Kidney (tissue), 13 donors: ENCODE measurements at regions not wholly inside any gene's neighbourhood (a gene's known extent, or its start where the extent isn't known, plus 50 kb on each side); places are given as distances from the start of the nearest gene placed in this dataset.
A peak's percentile ranks its signal among the peaks of the same experiment; 100 is the strongest.

ENCODE experiments used
- DNase-seq, 5 donors: peaks; one replicate each; pipeline ENCODE4 v3.0.0-alpha.2; 2013 to 2020
- FAIRE-seq: peaks from 2 replicates; lab custom pipeline; 2012; peaks lifted over from hg19 to GRCh38; lab: Jason Lieb, UNC
- H3K27ac ChIP-seq, 2 donors: one replicate each; pipeline ENCODE4 v1.7.0; 2013; ENCODE audit warnings: low read depth in 2 of 2, low read length in 2 of 2, inconsistent platforms in 1 of 2
- H3K27me3 ChIP-seq: one replicate; pipeline ENCODE4 v1.7.1; 2013; ENCODE audit warnings: low read length, inconsistent platforms; ENCODE audit not compliant: control insufficient read depth, insufficient read depth
- H3K36me3 ChIP-seq, 3 donors: one replicate each; pipeline versions ENCODE4 v1.7.0 to v1.7.1; 2013; ENCODE audit warnings: low read length in 3 of 3, control low read depth in 1 of 3, inconsistent platforms in 1 of 3; ENCODE audit not compliant: insufficient read depth in 3 of 3, control insufficient read depth in 2 of 3
- H3K4me1 ChIP-seq, 3 donors: one replicate each; pipeline versions ENCODE4 v1.7.0 to v1.7.1; 2013; ENCODE audit warnings: low read length in 3 of 3, inconsistent platforms in 1 of 3, low read depth in 1 of 3; ENCODE audit not compliant: control insufficient read depth in 2 of 3, insufficient read depth in 2 of 3
- H3K4me3 ChIP-seq, 3 donors: one replicate each; pipeline versions ENCODE4 v1.7.0 to v1.8.1; 2013; ENCODE audit warnings: low read length in 3 of 3, control low read depth in 1 of 3, inconsistent platforms in 1 of 3
- H3K9ac ChIP-seq, 3 donors: one replicate each; pipeline versions ENCODE4 v1.7.0 to v1.7.1; 2013; ENCODE audit warnings: low read length in 3 of 3, control low read depth in 1 of 3, inconsistent platforms in 1 of 3
- H3K9me3 ChIP-seq, 3 donors: one replicate each; pipeline versions ENCODE4 v1.7.0 to v1.7.1; 2013; ENCODE audit warnings: low read length in 3 of 3, control low read depth in 1 of 3, inconsistent platforms in 1 of 3; ENCODE audit not compliant: control insufficient read depth in 2 of 3, insufficient read depth in 1 of 3
- CTCF ChIP-seq: IDR thresholded peaks from 3 replicates; pipeline ENCODE4 v1.5.1; 2012; ENCODE audit warnings: mild to moderate bottlenecking, moderate library complexity, borderline replicate concordance; ENCODE audit not compliant: insufficient read depth; ENCODE audit errors: extremely low read depth
- intact Hi-C: fragments of 100-400 bp; cut with DNase I; formaldehyde crosslinking; loops from one replicate; pipeline ENCODE4 v1.11.1; 2022
- donor health status: control.
- donor health status: control.
- donor health status: control.
- donor health status: control.
- donor health status: control.
- donor health status: DM: yes; HTN: yes; CAD: no.
- donor health status: Normal renal cell carcinoma (clear cell type).

GRCh38 chrX:38965888-38966287 lies 164.6 kb downstream of the MID1IP1 start:
- no peaks in the 10 kb centered on the region for H3K36me3 ChIP-seq
- no peak for TF ChIP-seq CTCF
- H3K9ac ChIP-seq = no peak overlapping the region
- H3K9me3 ChIP-seq = no peaks in the 10 kb centered on the region
- no peaks in the 10 kb centered on the region for H3K4me1 ChIP-seq
- FAIRE-seq (no peak), DNase-seq (peak in 1 of 5 donors; percentile 24)
- H3K27me3 ChIP-seq = peaks cover 2% of the 10 kb centered on the region
- H3K4me3 ChIP-seq = no peak overlapping the region
- H3K27ac ChIP-seq = no peak overlapping the region
- intact Hi-C loops = no loop called here

GRCh38 chrX:38968344-38969216 lies 167.3 kb downstream of the MID1IP1 start:
- Histone ChIP-seq H3K9ac (no peak overlapping the region), H3K27ac (no peak overlapping the region), H3K36me3 (no peaks in the 10 kb centered on the region), H3K27me3 (peaks cover 2% of the 10 kb centered on the region), H3K4me3 (no peak overlapping the region), H3K9me3 (no peaks in the 10 kb centered on the region), H3K4me1 (no peaks in the 10 kb centered on the region)
- FAIRE-seq (no peak), DNase-seq (no peak)
- no peak for TF ChIP-seq CTCF
- intact Hi-C loops = no loop called here

- Histone ChIP-seq H3K27ac (no peak overlapping the region), H3K36me3 (no peaks in the 10 kb centered on the region), H3K9ac (no peak overlapping the region), H3K4me3 (no peak overlapping the region), H3K27me3 (peaks cover 2% of the 10 kb centered on the region), H3K4me1 (no peaks in the 10 kb centered on the region), H3K9me3 (no peaks in the 10 kb centered on the region)
- FAIRE-seq (no peak), DNase-seq (no peak)
- intact Hi-C loops = no loop called here
- TF ChIP-seq CTCF = no peak
Observed at GRCh38 chrX:38970074-38970473, 168.8 kb downstream of the MID1IP1 start.
